HEK293 (cell line): ENCODE measurements at regions not wholly inside any gene's neighbourhood (a gene's known extent, or its start where the extent isn't known, plus 50 kb on each side); places are given as distances from the start of the nearest gene placed in this dataset.

Source experiments
- CTCF ChIA-PET: fragments of 350-600 bp; formaldehyde crosslinking; extraction: SDS; loops from one replicate; lab custom pipeline; 2021; ENCODE audit warnings: antibody characterized with exemption; lab: Yijun Ruan, JAX
- POLR2A ChIA-PET: fragments of 300-600 bp; formaldehyde crosslinking; extraction: SDS; loops from one replicate; lab custom pipeline; 2020; ENCODE audit warnings: antibody characterized with exemption, inconsistent platforms; lab: Yijun Ruan, JAX
- H3K27ac ChIP-seq: fragments of 200-500 bp; sonication (Bioruptor generic); 2 replicates; pipeline ENCODE4 v1.5.1; 2014; ENCODE audit warnings: low read depth, low read length, control low read depth, inconsistent platforms; ENCODE audit errors: extremely low read depth
- H3K36me3 ChIP-seq, 2 experiments: fragments of 200-500 bp in 1 of 2; sonication (Bioruptor generic) in 1 of 2; 1 replicate in 1 of 2; 2 replicates in 1 of 2; pipeline ENCODE4 v1.5.1; 2014 to 2017; ENCODE audit warnings: inconsistent platforms in 2 of 2, low read length in 2 of 2; ENCODE audit not compliant: control insufficient read depth in 2 of 2, insufficient read depth in 1 of 2
- H3K4me1 ChIP-seq: fragments of 200-500 bp; sonication (Bioruptor generic); 2 replicates; pipeline ENCODE4 v1.5.1; 2014; ENCODE audit warnings: mild to moderate bottlenecking, low read length, inconsistent platforms; ENCODE audit not compliant: control insufficient read depth, insufficient read depth
- H3K4me3 ChIP-seq: 2 replicates; pipeline ENCODE4 v1.5.1; 2011; ENCODE audit warnings: low read depth, mild to moderate bottlenecking, control low read depth, low read length, moderate library complexity
- H3K9me3 ChIP-seq: fragments of 200-500 bp; sonication (Bioruptor generic); 2 replicates; pipeline ENCODE4 v1.5.1; 2014; ENCODE audit warnings: low read depth, low read length, inconsistent platforms; ENCODE audit not compliant: control insufficient read depth, insufficient read depth
- KLF8 ChIP-seq: fragments of 450-650 bp; formaldehyde crosslinking; IDR thresholded peaks from 2 replicates; pipeline ENCODE4 v1.5.1; 2016; ENCODE audit warnings: missing biosample characterization, missing genetic modification characterization
- SCRT1 ChIP-seq: fragments of 450-650 bp; formaldehyde crosslinking; IDR thresholded peaks from 2 replicates; pipeline ENCODE4 v1.5.1; 2016; ENCODE audit warnings: missing biosample characterization, missing genetic modification characterization, borderline replicate concordance
- YY2 ChIP-seq: fragments of 450-650 bp; formaldehyde crosslinking; IDR thresholded peaks from 2 replicates; pipeline ENCODE4 v1.5.1; 2016; ENCODE audit warnings: missing biosample characterization, missing genetic modification characterization
- ZBTB1 ChIP-seq: fragments of 450-650 bp; formaldehyde crosslinking; IDR thresholded peaks from 2 replicates; pipeline ENCODE4 v1.5.1; 2016; ENCODE audit warnings: missing biosample characterization, missing genetic modification characterization
- ZNF10 ChIP-seq: fragments of 450-650 bp; formaldehyde crosslinking; IDR thresholded peaks from 2 replicates; pipeline ENCODE4 v1.5.1; 2017; ENCODE audit warnings: missing biosample characterization, missing genetic modification characterization
- ZNF132 ChIP-seq: fragments of 450-650 bp; formaldehyde crosslinking; IDR thresholded peaks from 2 replicates; pipeline ENCODE4 v1.5.1; 2017; ENCODE audit warnings: missing biosample characterization, missing genetic modification characterization, borderline replicate concordance
- ZNF174 ChIP-seq: fragments of 450-650 bp; formaldehyde crosslinking; IDR thresholded peaks from 2 replicates; pipeline ENCODE4 v1.5.0; 2017; ENCODE audit warnings: missing biosample characterization, mild to moderate bottlenecking, missing genetic modification characterization
- ZNF223 ChIP-seq: fragments of 450-650 bp; formaldehyde crosslinking; IDR thresholded peaks from 2 replicates; pipeline ENCODE4 v1.5.1; 2016; ENCODE audit warnings: missing biosample characterization, missing genetic modification characterization
- ZNF266 ChIP-seq: fragments of 450-650 bp; formaldehyde crosslinking; IDR thresholded peaks from 2 replicates; pipeline ENCODE4 v1.5.1; 2016; ENCODE audit warnings: missing biosample characterization, missing genetic modification characterization, low read depth
- ZNF324 ChIP-seq: fragments of 450-650 bp; formaldehyde crosslinking; IDR thresholded peaks from 2 replicates; pipeline ENCODE4 v1.5.1; 2016; ENCODE audit warnings: missing biosample characterization, missing genetic modification characterization
- ZNF391 ChIP-seq: fragments of 450-650 bp; formaldehyde crosslinking; IDR thresholded peaks from 2 replicates; pipeline ENCODE4 v1.5.1; 2016; ENCODE audit warnings: low read depth, missing biosample characterization, missing genetic modification characterization, borderline replicate concordance
- ZNF433 ChIP-seq: fragments of 450-650 bp; formaldehyde crosslinking; IDR thresholded peaks from 2 replicates; pipeline ENCODE4 v1.5.1; 2016; ENCODE audit warnings: missing biosample characterization, missing genetic modification characterization, low read depth
- ZNF501 ChIP-seq: fragments of 450-650 bp; formaldehyde crosslinking; IDR thresholded peaks from 2 replicates; pipeline ENCODE4 v1.5.1; 2016; ENCODE audit warnings: missing biosample characterization, missing genetic modification characterization
- ZNF549 ChIP-seq: fragments of 450-650 bp; IDR thresholded peaks from 2 replicates; pipeline ENCODE4 v1.5.1; 2018; ENCODE audit warnings: missing biosample characterization, missing genetic modification characterization, mild to moderate bottlenecking, inconsistent platforms, moderate library complexity
- ZNF610 ChIP-seq: fragments of 450-650 bp; formaldehyde crosslinking; IDR thresholded peaks from 2 replicates; pipeline ENCODE4 v1.5.1; 2016; ENCODE audit warnings: missing biosample characterization, missing genetic modification characterization, borderline replicate concordance
- ZNF776 ChIP-seq: fragments of 450-650 bp; formaldehyde crosslinking; IDR thresholded peaks from 2 replicates; pipeline ENCODE4 v1.5.0; 2017; ENCODE audit warnings: missing biosample characterization, missing genetic modification characterization, borderline replicate concordance
- ZNF777 ChIP-seq: fragments of 450-650 bp; formaldehyde crosslinking; IDR thresholded peaks from 2 replicates; pipeline ENCODE4 v1.5.1; 2017; ENCODE audit warnings: missing biosample characterization, missing genetic modification characterization, borderline replicate concordance
- TF ChIP-seq, protein P1 (sequence below): fragments of 450-650 bp; formaldehyde crosslinking; IDR thresholded peaks from 2 replicates; pipeline ENCODE4 v1.5.1; 2016; ENCODE audit warnings: missing biosample characterization, missing genetic modification characterization
- TF ChIP-seq, protein P2 (sequence below): fragments of 450-650 bp; formaldehyde crosslinking; IDR thresholded peaks from 2 replicates; pipeline ENCODE4 v1.5.1; 2017; ENCODE audit warnings: missing biosample characterization, missing genetic modification characterization
- TF ChIP-seq, protein P3 (sequence below): fragments of 450-650 bp; formaldehyde crosslinking; IDR thresholded peaks from 2 replicates; pipeline ENCODE4 v1.5.1; 2016; ENCODE audit warnings: missing biosample characterization, missing genetic modification characterization
- TF ChIP-seq, protein P4 (sequence below): fragments of 450-650 bp; formaldehyde crosslinking; IDR thresholded peaks from 2 replicates; pipeline ENCODE4 v1.5.1; 2016; ENCODE audit warnings: missing biosample characterization, missing genetic modification characterization
- TF ChIP-seq, protein P5 (sequence below): fragments of 450-650 bp; formaldehyde crosslinking; IDR thresholded peaks from 2 replicates; pipeline ENCODE4 v1.5.1; 2016; ENCODE audit warnings: missing biosample characterization, missing genetic modification characterization

DNA sequence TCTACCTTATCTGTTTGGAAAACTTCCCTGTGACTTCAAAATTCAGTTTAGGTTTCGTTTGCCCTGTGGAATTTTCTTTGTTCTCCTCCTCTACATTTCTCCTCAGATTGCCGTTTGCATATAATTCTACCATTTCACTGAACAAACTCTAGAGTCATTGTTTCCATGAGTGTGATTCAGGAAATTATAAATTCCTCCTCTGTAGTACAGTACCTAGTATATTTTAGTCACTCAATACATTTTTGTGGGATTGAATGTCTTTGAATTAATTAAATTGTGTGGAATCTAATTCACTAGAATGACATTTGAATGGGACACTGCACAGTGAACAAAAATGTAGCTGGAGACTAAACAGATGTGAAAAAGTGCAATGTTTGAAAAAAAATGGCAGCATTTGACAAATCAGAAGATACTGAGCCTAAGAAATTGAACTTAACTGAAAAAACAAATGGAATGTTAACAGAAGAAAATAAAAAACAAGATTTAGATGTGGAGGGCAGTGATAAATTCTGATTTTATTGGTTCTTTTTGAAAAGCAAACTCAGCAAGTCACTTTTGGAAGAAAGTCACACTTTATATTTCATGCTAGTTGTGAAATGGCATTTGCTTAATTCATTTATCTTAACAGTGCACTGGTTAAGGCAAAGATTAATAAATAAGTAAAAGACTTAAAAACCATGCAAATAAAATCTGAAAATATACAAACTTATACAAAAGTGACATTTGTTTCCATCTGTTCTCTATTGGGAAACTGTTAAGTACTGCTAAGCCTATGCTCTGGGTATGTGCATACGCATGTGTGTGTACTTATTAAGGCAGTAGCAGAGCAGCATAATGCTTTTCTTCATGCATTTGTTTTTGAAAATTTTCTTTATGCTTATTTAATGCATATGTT is 512.3 kb downstream of the FAT4 start:
- no peaks in the 10 kb centered on the region for H3K36me3 ChIP-seq
- no peaks in the 10 kb centered on the region for H3K4me1 ChIP-seq
- CTCF ChIA-PET: no interaction called here
- no peaks in the 10 kb centered on the region for H3K9me3 ChIP-seq
- H3K27ac ChIP-seq: no peak overlapping the region
- no peak overlapping the region for H3K4me3 ChIP-seq
- POLR2A ChIA-PET: no interaction called here
- TF ChIP-seq, protein P1, sequence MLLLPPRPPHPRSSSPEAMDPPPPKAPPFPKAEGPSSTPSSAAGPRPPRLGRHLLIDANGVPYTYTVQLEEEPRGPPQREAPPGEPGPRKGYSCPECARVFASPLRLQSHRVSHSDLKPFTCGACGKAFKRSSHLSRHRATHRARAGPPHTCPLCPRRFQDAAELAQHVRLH: no peak
- TF ChIP-seq ZNF266 (tag by site-specific recombination) (no peak), KLF8 (tag by site-specific recombination) (no peak), ZNF174 (tag by site-specific recombination) (no peak), ZBTB1 (tag by site-specific recombination) (no peak), ZNF549 (no peak), YY2 (tag by site-specific recombination) (no peak), ZNF132 (tag by site-specific recombination) (no peak), ZNF223 (tag by site-specific recombination) (no peak), ZNF610 (tag by site-specific recombination) (no peak)
- TF ChIP-seq, protein P2, sequence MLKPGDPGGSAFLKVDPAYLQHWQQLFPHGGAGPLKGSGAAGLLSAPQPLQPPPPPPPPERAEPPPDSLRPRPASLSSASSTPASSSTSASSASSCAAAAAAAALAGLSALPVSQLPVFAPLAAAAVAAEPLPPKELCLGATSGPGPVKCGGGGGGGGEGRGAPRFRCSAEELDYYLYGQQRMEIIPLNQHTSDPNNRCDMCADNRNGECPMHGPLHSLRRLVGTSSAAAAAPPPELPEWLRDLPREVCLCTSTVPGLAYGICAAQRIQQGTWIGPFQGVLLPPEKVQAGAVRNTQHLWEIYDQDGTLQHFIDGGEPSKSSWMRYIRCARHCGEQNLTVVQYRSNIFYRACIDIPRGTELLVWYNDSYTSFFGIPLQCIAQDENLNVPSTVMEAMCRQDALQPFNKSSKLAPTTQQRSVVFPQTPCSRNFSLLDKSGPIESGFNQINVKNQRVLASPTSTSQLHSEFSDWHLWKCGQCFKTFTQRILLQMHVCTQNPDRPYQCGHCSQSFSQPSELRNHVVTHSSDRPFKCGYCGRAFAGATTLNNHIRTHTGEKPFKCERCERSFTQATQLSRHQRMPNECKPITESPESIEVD (tag by site-specific recombination): no peak
- TF ChIP-seq, protein P3, sequence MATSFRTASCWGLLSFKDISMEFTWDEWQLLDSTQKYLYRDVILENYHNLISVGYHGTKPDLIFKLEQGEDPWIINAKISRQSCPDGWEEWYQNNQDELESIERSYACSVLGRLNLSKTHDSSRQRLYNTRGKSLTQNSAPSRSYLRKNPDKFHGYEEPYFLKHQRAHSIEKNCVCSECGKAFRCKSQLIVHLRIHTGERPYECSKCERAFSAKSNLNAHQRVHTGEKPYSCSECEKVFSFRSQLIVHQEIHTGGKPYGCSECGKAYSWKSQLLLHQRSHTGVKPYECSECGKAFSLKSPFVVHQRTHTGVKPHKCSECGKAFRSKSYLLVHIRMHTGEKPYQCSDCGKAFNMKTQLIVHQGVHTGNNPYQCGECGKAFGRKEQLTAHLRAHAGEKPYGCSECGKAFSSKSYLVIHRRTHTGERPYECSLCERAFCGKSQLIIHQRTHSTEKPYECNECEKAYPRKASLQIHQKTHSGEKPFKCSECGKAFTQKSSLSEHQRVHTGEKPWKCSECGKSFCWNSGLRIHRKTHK (tag by site-specific recombination): no peak

DNA sequence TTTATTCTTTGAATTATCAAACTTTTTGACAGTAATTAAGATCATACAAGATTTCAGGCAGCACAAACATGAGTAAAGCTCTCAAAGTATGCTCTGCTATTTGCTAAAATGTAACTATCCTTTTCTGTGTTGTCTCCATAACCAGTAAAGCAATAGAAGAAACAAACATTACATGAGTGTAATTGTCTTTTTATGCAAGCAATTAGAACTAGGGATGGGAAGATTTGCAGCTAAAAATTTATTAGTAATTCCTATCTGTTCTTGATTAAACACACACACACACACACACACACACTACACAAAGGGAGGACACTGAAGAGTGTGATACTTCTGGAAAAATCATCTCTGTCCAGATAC is 512.9 kb downstream of the FAT4 start:
- TF ChIP-seq ZNF324 (tag by site-specific recombination) (no peak), ZNF433 (no peak), ZNF10 (tag by site-specific recombination) (no peak), ZNF776 (no peak), ZNF501 (tag by site-specific recombination) (no peak), SCRT1 (tag by site-specific recombination) (no peak), ZNF777 (tag by site-specific recombination) (no peak), ZNF391 (tag by site-specific recombination) (no peak)
- TF ChIP-seq, protein P4, sequence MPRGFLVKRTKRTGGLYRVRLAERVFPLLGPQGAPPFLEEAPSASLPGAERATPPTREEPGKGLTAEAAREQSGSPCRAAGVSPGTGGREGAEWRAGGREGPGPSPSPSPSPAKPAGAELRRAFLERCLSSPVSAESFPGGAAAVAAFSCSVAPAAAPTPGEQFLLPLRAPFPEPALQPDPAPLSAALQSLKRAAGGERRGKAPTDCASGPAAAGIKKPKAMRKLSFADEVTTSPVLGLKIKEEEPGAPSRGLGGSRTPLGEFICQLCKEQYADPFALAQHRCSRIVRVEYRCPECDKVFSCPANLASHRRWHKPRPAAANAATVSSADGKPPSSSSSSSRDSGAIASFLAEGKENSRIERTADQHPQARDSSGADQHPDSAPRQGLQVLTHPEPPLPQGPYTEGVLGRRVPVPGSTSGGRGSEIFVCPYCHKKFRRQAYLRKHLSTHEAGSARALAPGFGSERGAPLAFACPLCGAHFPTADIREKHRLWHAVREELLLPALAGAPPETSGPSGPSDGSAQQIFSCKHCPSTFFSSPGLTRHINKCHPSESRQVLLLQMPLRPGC: no peak
- TF ChIP-seq, protein P5, sequence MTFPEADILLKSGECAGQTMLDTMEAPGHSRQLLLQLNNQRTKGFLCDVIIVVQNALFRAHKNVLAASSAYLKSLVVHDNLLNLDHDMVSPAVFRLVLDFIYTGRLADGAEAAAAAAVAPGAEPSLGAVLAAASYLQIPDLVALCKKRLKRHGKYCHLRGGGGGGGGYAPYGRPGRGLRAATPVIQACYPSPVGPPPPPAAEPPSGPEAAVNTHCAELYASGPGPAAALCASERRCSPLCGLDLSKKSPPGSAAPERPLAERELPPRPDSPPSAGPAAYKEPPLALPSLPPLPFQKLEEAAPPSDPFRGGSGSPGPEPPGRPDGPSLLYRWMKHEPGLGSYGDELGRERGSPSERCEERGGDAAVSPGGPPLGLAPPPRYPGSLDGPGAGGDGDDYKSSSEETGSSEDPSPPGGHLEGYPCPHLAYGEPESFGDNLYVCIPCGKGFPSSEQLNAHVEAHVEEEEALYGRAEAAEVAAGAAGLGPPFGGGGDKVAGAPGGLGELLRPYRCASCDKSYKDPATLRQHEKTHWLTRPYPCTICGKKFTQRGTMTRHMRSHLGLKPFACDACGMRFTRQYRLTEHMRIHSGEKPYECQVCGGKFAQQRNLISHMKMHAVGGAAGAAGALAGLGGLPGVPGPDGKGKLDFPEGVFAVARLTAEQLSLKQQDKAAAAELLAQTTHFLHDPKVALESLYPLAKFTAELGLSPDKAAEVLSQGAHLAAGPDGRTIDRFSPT (tag by site-specific recombination): no peak
- H3K4me3 ChIP-seq: no peak overlapping the region
- POLR2A ChIA-PET: no interaction called here
- H3K4me1 ChIP-seq: no peaks in the 10 kb centered on the region
- H3K36me3 ChIP-seq: no peaks in the 10 kb centered on the region
- no peak overlapping the region for H3K27ac ChIP-seq
- H3K9me3 ChIP-seq: no peaks in the 10 kb centered on the region
- CTCF ChIA-PET: no interaction called here
